ENCODE measurements at regions not wholly inside any gene's neighbourhood (a gene's known extent, or its start where the extent isn't known, plus 50 kb on each side); places are given as distances from the start of the nearest gene placed in this dataset.

DNA sequence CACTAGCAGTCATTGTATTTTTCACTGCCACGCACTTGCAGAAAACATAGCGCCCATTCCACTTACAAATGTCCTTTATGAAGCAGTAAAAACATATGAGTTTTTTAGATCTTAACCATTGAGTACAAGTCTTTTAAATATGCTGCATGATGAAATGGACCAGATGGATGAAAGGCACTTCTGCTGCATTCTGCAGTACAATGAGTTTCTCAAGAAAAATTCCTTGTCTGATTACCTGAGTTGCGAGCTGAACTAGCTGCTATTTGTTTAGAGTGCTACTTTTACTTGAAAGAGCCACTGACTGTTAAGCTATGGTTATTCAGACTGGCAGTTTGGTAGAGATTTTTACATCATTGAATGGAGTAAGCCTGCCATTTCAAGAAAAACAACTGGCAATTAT lies 825.5 kb upstream of the ACVR2A start:
- TF ChIP-seq, protein P1, sequence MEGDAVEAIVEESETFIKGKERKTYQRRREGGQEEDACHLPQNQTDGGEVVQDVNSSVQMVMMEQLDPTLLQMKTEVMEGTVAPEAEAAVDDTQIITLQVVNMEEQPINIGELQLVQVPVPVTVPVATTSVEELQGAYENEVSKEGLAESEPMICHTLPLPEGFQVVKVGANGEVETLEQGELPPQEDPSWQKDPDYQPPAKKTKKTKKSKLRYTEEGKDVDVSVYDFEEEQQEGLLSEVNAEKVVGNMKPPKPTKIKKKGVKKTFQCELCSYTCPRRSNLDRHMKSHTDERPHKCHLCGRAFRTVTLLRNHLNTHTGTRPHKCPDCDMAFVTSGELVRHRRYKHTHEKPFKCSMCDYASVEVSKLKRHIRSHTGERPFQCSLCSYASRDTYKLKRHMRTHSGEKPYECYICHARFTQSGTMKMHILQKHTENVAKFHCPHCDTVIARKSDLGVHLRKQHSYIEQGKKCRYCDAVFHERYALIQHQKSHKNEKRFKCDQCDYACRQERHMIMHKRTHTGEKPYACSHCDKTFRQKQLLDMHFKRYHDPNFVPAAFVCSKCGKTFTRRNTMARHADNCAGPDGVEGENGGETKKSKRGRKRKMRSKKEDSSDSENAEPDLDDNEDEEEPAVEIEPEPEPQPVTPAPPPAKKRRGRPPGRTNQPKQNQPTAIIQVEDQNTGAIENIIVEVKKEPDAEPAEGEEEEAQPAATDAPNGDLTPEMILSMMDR (IDR thresholded peaks at IDR 0.05; ENCODE audit: insufficient read depth, low read depth, low read length), result no peak
- no peak for TF ChIP-seq EZH2 (IDR thresholded peaks at IDR 0.05; ENCODE audit: insufficient read depth, low read length)

All from astrocyte (in vitro differentiated cells and primary cell).